ENCODE measurements at regions not wholly inside any gene's neighbourhood (a gene's known extent, or its start where the extent isn't known, plus 50 kb on each side); places are given as distances from the start of the nearest gene placed in this dataset.

- no peak for TF ChIP-seq CTCF (conservative IDR thresholded peaks at IDR 0.05; ENCODE audit: low read length)
- H3K4me3 ChIP-seq (ENCODE audit: low read length): no peak overlapping the region
- no peak for DNase-seq (ENCODE audit: low read depth)
Observed at GRCh38 chrX:10089378-10089795, 67.4 kb upstream of the CLCN4 start.

GRCh38 chrX:10090319-10090718, 66.5 kb upstream of the CLCN4 start:
- no peak for TF ChIP-seq CTCF (conservative IDR thresholded peaks at IDR 0.05; ENCODE audit: low read length)
- H3K4me3 ChIP-seq (ENCODE audit: low read length): no peak overlapping the region
- DNase-seq (ENCODE audit: low read depth): no peak

- H3K4me3 ChIP-seq (ENCODE audit: low read length): no peak overlapping the region
- no peak for DNase-seq (ENCODE audit: low read depth)
- no peak for TF ChIP-seq CTCF (conservative IDR thresholded peaks at IDR 0.05; ENCODE audit: low read length)
Observed at GRCh38 chrX:10095246-10095645, 61.5 kb upstream of the CLCN4 start.

GRCh38 chrX:10095698-10096432, 60.9 kb upstream of the CLCN4 start:
- TF ChIP-seq CTCF (conservative IDR thresholded peaks at IDR 0.05; ENCODE audit: low read length): no peak
- no peak for DNase-seq (ENCODE audit: low read depth)
- H3K4me3 ChIP-seq (ENCODE audit: low read length): no peak overlapping the region

GRCh38 chrX:10098270-10098713, 58.5 kb upstream of the CLCN4 start:
- TF ChIP-seq CTCF (conservative IDR thresholded peaks at IDR 0.05; ENCODE audit: low read length): no peak
- peak; percentile 48 for DNase-seq (ENCODE audit: low read depth)
- H3K4me3 ChIP-seq (ENCODE audit: low read length): peak overlapping the region; percentile 28

- H3K4me3 ChIP-seq (ENCODE audit: low read length): no peak overlapping the region
Observed at GRCh38 chrX:10099411-10099810, 57.4 kb upstream of the CLCN4 start.

More at GRCh38 chrX:10099411-10099810, 57.4 kb upstream of the CLCN4 start:
- no peak for DNase-seq (ENCODE audit: low read depth)
- no peak for TF ChIP-seq CTCF (conservative IDR thresholded peaks at IDR 0.05; ENCODE audit: low read length)
